ENCODE measurements at regions not wholly inside any gene's neighbourhood (a gene's known extent, or its start where the extent isn't known, plus 50 kb on each side); places are given as distances from the start of the nearest gene placed in this dataset.

DNA sequence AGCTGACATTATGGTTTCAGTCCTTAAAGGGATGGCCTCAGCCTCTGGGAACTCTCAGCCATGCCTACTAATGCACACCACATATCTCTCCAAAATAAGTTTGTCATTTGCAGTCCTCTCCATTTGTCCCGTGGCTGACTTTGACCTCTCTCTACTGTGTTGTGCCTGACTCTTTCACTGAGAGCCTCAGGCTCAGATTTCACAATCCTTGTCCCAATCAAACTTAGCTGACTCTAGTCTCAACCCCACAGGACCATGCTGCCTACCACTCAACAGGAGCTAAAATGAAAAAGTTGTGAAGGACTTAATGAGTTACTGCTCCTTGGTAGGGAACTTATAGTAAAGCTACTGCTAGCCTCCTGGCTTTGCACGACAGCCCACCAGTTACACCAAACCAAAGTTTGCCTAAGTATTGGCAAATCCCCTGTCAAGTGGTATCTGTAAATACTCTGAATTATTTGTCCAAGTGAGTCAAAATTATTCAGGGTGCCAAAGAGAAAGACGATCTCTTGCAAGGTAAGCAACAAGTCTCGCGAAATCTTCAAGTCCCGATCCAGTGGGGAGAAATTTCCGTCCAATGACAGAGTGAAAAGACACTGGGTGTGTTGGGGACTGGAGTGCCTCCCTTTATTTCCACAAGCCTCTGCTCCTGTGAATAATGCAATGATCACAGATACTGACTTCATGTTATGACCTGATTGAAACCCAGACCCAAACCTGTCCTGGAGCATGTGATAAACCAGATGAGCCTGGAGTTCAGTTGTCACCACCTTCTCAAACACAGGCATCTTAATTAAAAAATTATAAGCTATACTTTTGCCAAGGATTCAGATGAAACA is 124.4 kb upstream of the FOXQ1 start:
- no peak for DNase-seq (ENCODE audit: low read depth, low spot score)
- no peaks in the 10 kb centered on the region for H3K36me3 Mint-ChIP-seq (ENCODE audit: low read depth)
- peaks cover 6% of the 10 kb centered on the region for H3K27me3 Mint-ChIP-seq (ENCODE audit: low read depth)
- no peak for TF ChIP-seq CTCF (conservative IDR thresholded peaks at IDR 0.05)
- H3K4me3 Mint-ChIP-seq, result no peak overlapping the region
- no peaks in the 10 kb centered on the region for H3K9me3 Mint-ChIP-seq
- H3K27ac Mint-ChIP-seq (ENCODE audit: unreplicated experiment), result no peak overlapping the region
- no peaks in the 10 kb centered on the region for H3K4me1 Mint-ChIP-seq

- Mint-ChIP-seq H3K27ac (ENCODE audit: unreplicated experiment) (no peak overlapping the region), H3K36me3 (ENCODE audit: low read depth) (no peaks in the 10 kb centered on the region), H3K9me3 (no peaks in the 10 kb centered on the region), H3K4me3 (no peak overlapping the region), H3K4me1 (no peaks in the 10 kb centered on the region), H3K27me3 (ENCODE audit: low read depth) (peaks cover 6% of the 10 kb centered on the region)
- no peak for DNase-seq (ENCODE audit: low read depth, low spot score)
- no peak for TF ChIP-seq CTCF (conservative IDR thresholded peaks at IDR 0.05)
Observed at GRCh38 chr6:1184318-1184717, 127.6 kb upstream of the FOXQ1 start.

- no peaks in the 10 kb centered on the region for H3K36me3 Mint-ChIP-seq (ENCODE audit: low read depth)
- H3K27me3 Mint-ChIP-seq (ENCODE audit: low read depth), result peaks cover 2% of the 10 kb centered on the region
- DNase-seq (ENCODE audit: low read depth, low spot score), result no peak
- no peaks in the 10 kb centered on the region for H3K9me3 Mint-ChIP-seq
- no peaks in the 10 kb centered on the region for H3K4me1 Mint-ChIP-seq
- H3K27ac Mint-ChIP-seq (ENCODE audit: unreplicated experiment), result no peak overlapping the region
- no peak overlapping the region for H3K4me3 Mint-ChIP-seq
- TF ChIP-seq CTCF (conservative IDR thresholded peaks at IDR 0.05), result no peak
Observed at GRCh38 chr6:1182722-1183521, 129.0 kb upstream of the FOXQ1 start.

DNA sequence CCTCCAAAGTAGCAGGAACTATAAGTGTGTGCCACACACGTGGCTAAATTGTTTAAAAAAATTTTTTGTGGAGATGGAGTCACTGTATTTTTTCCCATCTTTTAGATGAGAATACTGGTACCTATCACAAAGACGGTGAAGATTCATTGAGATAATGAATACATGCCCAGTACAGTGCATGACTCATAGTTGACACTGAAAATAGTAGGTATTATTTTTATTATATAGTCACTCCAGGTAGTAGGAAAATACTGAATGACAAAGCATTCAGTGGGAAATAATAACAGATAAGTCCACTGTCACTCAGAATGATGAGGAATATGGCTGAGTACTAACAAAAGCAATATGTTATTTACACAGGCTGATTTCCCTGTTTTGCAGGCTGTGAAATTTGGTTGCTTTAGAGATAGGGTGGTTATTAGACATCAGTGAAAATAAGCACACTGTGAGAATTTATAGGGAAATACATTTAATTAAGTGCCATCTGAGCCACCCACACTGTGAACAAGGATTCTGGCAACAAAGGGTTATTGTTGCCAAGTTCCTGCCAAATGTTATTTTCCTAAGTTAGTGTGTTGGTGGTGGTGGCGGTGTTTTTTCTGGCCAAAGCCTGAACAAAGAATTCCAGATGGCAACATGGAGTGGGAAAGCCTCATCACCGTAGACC is 129.8 kb upstream of the FOXQ1 start:
- no peak overlapping the region for H3K27ac Mint-ChIP-seq (ENCODE audit: unreplicated experiment)
- peaks cover 2% of the 10 kb centered on the region for H3K27me3 Mint-ChIP-seq (ENCODE audit: low read depth)
- no peaks in the 10 kb centered on the region for H3K9me3 Mint-ChIP-seq
- H3K4me1 Mint-ChIP-seq, result no peaks in the 10 kb centered on the region
- H3K36me3 Mint-ChIP-seq (ENCODE audit: low read depth), result no peaks in the 10 kb centered on the region
- no peak for TF ChIP-seq CTCF (conservative IDR thresholded peaks at IDR 0.05)
- DNase-seq (ENCODE audit: low read depth, low spot score), result no peak
- H3K4me3 Mint-ChIP-seq, result no peak overlapping the region

DNA sequence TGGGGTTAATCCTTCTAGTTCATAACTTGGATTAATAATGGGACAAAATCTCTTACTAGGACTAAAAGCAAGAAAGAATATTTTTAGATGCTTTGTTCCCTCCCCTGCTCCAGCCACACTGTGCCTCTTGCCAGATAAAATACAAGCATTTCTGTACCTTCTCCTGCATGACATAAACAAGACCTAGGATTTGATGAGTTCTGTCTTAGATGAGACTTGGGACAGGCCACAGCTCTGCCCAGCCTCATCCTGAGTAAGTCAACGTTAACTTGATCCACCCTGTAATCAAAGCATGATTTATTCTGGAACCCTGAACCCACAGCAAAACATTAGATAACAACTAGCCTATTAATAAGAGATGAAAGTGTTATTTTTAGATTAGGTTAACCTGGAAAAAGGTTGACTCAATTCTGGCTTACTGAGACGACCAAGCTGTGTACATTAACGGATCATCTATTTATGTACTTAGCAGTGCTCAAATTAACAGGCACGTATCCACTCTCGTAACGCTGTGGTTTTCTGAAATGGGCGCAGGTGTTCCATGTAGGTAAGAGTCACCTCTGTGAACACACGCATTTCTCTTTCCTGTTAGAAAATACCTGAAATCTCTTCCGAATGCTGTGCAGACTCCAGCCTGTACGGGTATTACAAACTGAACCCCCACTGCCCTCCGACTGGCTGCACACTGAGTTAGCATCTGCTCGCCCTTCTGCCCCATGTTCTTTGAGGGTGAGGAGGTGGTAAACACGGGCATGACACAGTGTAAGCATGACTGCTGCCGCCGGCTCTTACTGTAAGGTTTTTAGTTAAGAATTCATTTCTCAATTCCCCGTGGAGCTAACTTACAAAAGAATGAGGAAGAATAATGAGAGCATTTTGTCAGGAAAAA is 132.1 kb upstream of the FOXQ1 start:
- no peaks in the 10 kb centered on the region for H3K36me3 Mint-ChIP-seq (ENCODE audit: low read depth)
- TF ChIP-seq CTCF (conservative IDR thresholded peaks at IDR 0.05), result no peak

More for the DNA sequence above, 132.1 kb upstream of the FOXQ1 start:
- no peaks in the 10 kb centered on the region for H3K27me3 Mint-ChIP-seq (ENCODE audit: low read depth)
- DNase-seq (ENCODE audit: low read depth, low spot score), result no peak
- H3K27ac Mint-ChIP-seq (ENCODE audit: unreplicated experiment), result peak overlapping the region; percentile 17
- no peaks in the 10 kb centered on the region for H3K9me3 Mint-ChIP-seq
- H3K4me1 Mint-ChIP-seq, result no peaks in the 10 kb centered on the region
- H3K4me3 Mint-ChIP-seq, result no peak overlapping the region
